Right cardiac atrium (tissue), 5 donors: ENCODE measurements at regions not wholly inside any gene's neighbourhood (a gene's known extent, or its start where the extent isn't known, plus 50 kb on each side); places are given as distances from the start of the nearest gene placed in this dataset.

ENCODE experiments used
- ATAC-seq, 2 donors: fragments of 200-7000 bp; cut with Tn5 transposase; one replicate each; pipeline versions ENCODE4 v1.8.0 to v1.9.1; 2020; ENCODE audit warnings: moderate library complexity in 2 of 2, mild to moderate bottlenecking in 1 of 2
- DNase-seq, 3 donors: peaks; one replicate each; pipeline ENCODE4 v3.0.0-alpha.2; 2020
- H3K27ac ChIP-seq: one replicate; pipeline ENCODE4 v1.5.1; 2013; ENCODE audit warnings: mild to moderate bottlenecking, low read length, control low read depth, moderate library complexity
- H3K27me3 ChIP-seq: one replicate; pipeline ENCODE4 v1.6.1; 2013; ENCODE audit not compliant: control insufficient read depth, insufficient read depth
- H3K4me1 ChIP-seq: one replicate; pipeline ENCODE4 v1.6.1; 2013; ENCODE audit warnings: low read length; ENCODE audit not compliant: control insufficient read depth, insufficient read depth
- H3K4me3 ChIP-seq: one replicate; pipeline ENCODE4 v1.5.1; 2013; ENCODE audit warnings: low read length, control low read depth
- H3K9me3 ChIP-seq: one replicate; pipeline ENCODE4 v1.6.1; 2013; ENCODE audit warnings: low read length; ENCODE audit not compliant: control insufficient read depth
- WGBS: extraction: QIAGEN DNeasy Blood & Tissue Kit; methylation state at CpG from one replicate; pipeline ENCODE4 v1.1.7; 2013; 5-methylcytosine and 5-hydroxymethylcytosine counted together
- intact Hi-C, 4 donors: fragments of 100-400 bp; cut with DNase I; formaldehyde crosslinking; loops; one replicate each; pipeline versions ENCODE4 v1.11.0 to v1.14.0; 2022 to 2023
- donor health status: healthy with polysubstance abuse.
- donor health status: DM: no; HTN: yes; CAD: no.
- donor health status: DM: no; HTN: no; CAD: no.
- donor health status: DM: no; HTN: yes; CAD: no; lungs with severe emphysema.
- donor health status: DM: yes; HTN: yes; CAD: no.

- Histone ChIP-seq H3K4me3 (no peak overlapping the region), H3K27me3 (no peaks in the 10 kb centered on the region), H3K9me3 (no peaks in the 10 kb centered on the region), H3K27ac (no peak overlapping the region), H3K4me1 (peaks cover 9% of the 10 kb centered on the region)
- 47% methylated on average over 3 of the region's 3 CpGs for WGBS
- DNase-seq (no peak), ATAC-seq (no peak)
- intact Hi-C loops, result no loop called here
Measured at GRCh38 chr3:150253622-150254021, 154.5 kb upstream of the TSC22D2 start.

GRCh38 chr3:150252462-150252861 is 155.6 kb upstream of the TSC22D2 start:
- Histone ChIP-seq H3K4me3 (no peak overlapping the region), H3K4me1 (peaks cover 9% of the 10 kb centered on the region), H3K27ac (no peak overlapping the region), H3K9me3 (no peaks in the 10 kb centered on the region), H3K27me3 (no peaks in the 10 kb centered on the region)
- intact Hi-C loops, result no loop called here
- DNase-seq (peak in 1 of 3 donors; percentile 17), ATAC-seq (peak; percentile 28 to 67)
- WGBS, result 36% methylated on average over 2 of the region's 2 CpGs

- no peaks in the 10 kb centered on the region for H3K9me3 ChIP-seq
- intact Hi-C loops, result no loop called here
- peak in 1 of 2 donors; percentile 50 for ATAC-seq
- H3K27me3 ChIP-seq, result no peaks in the 10 kb centered on the region
- H3K4me3 ChIP-seq, result no peak overlapping the region
- peak overlapping the region; percentile 63 for H3K27ac ChIP-seq
- peaks cover 9% of the 10 kb centered on the region for H3K4me1 ChIP-seq
- WGBS, result 63% methylated on average over 5 of the region's 5 CpGs
- no peak for DNase-seq
Measured at GRCh38 chr3:150251187-150252062, 156.7 kb upstream of the TSC22D2 start.

- no peak for ATAC-seq
- no peaks in the 10 kb centered on the region for H3K27me3 ChIP-seq
- intact Hi-C loops, result no loop called here
- no peak overlapping the region for H3K27ac ChIP-seq
- H3K4me1 ChIP-seq, result peaks cover 6% of the 10 kb centered on the region
- 79% methylated on average over 7 of the region's 7 CpGs for WGBS
- no peaks in the 10 kb centered on the region for H3K9me3 ChIP-seq
- no peak for DNase-seq
- H3K4me3 ChIP-seq, result no peak overlapping the region
Measured at GRCh38 chr3:150249779-150250470, 158.2 kb upstream of the TSC22D2 start.

GRCh38 chr3:150248888-150249681 is 159.0 kb upstream of the TSC22D2 start:
- Histone ChIP-seq H3K27ac (no peak overlapping the region), H3K4me1 (peaks cover 6% of the 10 kb centered on the region), H3K9me3 (no peaks in the 10 kb centered on the region), H3K27me3 (no peaks in the 10 kb centered on the region), H3K4me3 (no peak overlapping the region)
- no peak for DNase-seq
- WGBS, result 72% methylated on average over 4 of the region's 4 CpGs
- ATAC-seq, result no peak
- intact Hi-C loops, result no loop called here

GRCh38 chr3:150248116-150248887 is 159.8 kb upstream of the TSC22D2 start:
- H3K4me1 ChIP-seq, result peaks cover 6% of the 10 kb centered on the region
- H3K27ac ChIP-seq, result no peak overlapping the region

GRCh38 chr3:150247441-150247840 is 160.7 kb upstream of the TSC22D2 start:
- 94% methylated on average over 6 of the region's 6 CpGs for WGBS
- Histone ChIP-seq H3K4me3 (no peak overlapping the region), H3K27ac (no peak overlapping the region), H3K4me1 (peaks cover 6% of the 10 kb centered on the region), H3K9me3 (no peaks in the 10 kb centered on the region), H3K27me3 (no peaks in the 10 kb centered on the region)
- DNase-seq (no peak), ATAC-seq (no peak)
- intact Hi-C loops, result no loop called here

More at GRCh38 chr3:150248116-150248887, 159.8 kb upstream of the TSC22D2 start:
- intact Hi-C loops, result no loop called here
- DNase-seq (peak in 1 of 3 donors; percentile 51), ATAC-seq (peak in 1 of 2 donors; percentile 64)
- H3K4me3 ChIP-seq, result no peak overlapping the region
- no peaks in the 10 kb centered on the region for H3K27me3 ChIP-seq
- WGBS, result 67% methylated on average over 5 of the region's 5 CpGs
- no peaks in the 10 kb centered on the region for H3K9me3 ChIP-seq

GRCh38 chr3:150243466-150243865 is 164.6 kb upstream of the TSC22D2 start:
- intact Hi-C loops, result no loop called here
- H3K4me3 ChIP-seq, result no peak overlapping the region
- DNase-seq (no peak), ATAC-seq (no peak)
- H3K4me1 ChIP-seq, result no peaks in the 10 kb centered on the region
- no peak overlapping the region for H3K27ac ChIP-seq
- 62% methylated on average over 3 of the region's 3 CpGs for WGBS
- no peaks in the 10 kb centered on the region for H3K9me3 ChIP-seq
- H3K27me3 ChIP-seq, result no peaks in the 10 kb centered on the region

- intact Hi-C loops, result no loop called here
- H3K27me3 ChIP-seq, result no peaks in the 10 kb centered on the region
- no peak for DNase-seq
- no peaks in the 10 kb centered on the region for H3K9me3 ChIP-seq
- WGBS, result 89% methylated on average over 3 of the region's 3 CpGs
- no peak for ATAC-seq
- no peak overlapping the region for H3K27ac ChIP-seq
- H3K4me1 ChIP-seq, result peaks cover 6% of the 10 kb centered on the region
- H3K4me3 ChIP-seq, result no peak overlapping the region
Measured at GRCh38 chr3:150242220-150242936, 165.7 kb upstream of the TSC22D2 start.

- 94% methylated on average over 2 of the region's 2 CpGs for WGBS
- DNase-seq (no peak), ATAC-seq (no peak)
- no peak overlapping the region for H3K4me3 ChIP-seq
- H3K27me3 ChIP-seq, result no peaks in the 10 kb centered on the region
- intact Hi-C loops, result no loop called here
- peaks cover 7% of the 10 kb centered on the region for H3K4me1 ChIP-seq
- H3K27ac ChIP-seq, result no peak overlapping the region
- no peaks in the 10 kb centered on the region for H3K9me3 ChIP-seq
Measured at GRCh38 chr3:150240891-150241290, 167.2 kb upstream of the TSC22D2 start.
